K562 (cell line): ENCODE measurements at regions not wholly inside any gene's neighbourhood (a gene's known extent, or its start where the extent isn't known, plus 50 kb on each side); places are given as distances from the start of the nearest gene placed in this dataset.

Experiments used
- ATAC-seq: fragments of 200-7000 bp; cut with Tn5 transposase; 3 replicates; pipeline ENCODE4 v1.9.1; 2020; ENCODE audit warnings: moderate library complexity
- BruUV-seq: library from RNA; stranded (reverse); fragments of 400-500 nt; replicated peaks from 2 replicates; lab custom pipeline; 2021; lab: Mats Ljungman, UMichigan
- CTCF ChIA-PET: fragments of 300-600 bp; formaldehyde crosslinking; extraction: SDS; loops from one replicate; lab custom pipeline; 2021; ENCODE audit warnings: low intra/inter-chr PET ratio; lab: Yijun Ruan, JAX
- POLR2A ChIA-PET: fragments of 300-600, 350-650 bp; sonication (Branson Sonifier 250); formaldehyde crosslinking; extraction: SDS; loops from one replicate; lab custom pipeline; 2021; ENCODE audit warnings: antibody characterized with exemption, inconsistent platforms; lab: Yijun Ruan, JAX
- DNase-seq, 4 experiments: peaks; one replicate each; pipeline versions ENCODE4 v3.0.0 to v3.0.0-alpha.2; 2011 to 2018; ENCODE audit warnings: low spot score in 3 of 4, mixed read lengths in 3 of 4; ENCODE audit errors: extremely low read depth in 1 of 4
- FAIRE-seq: peaks from 2 replicates; lab custom pipeline; 2011; peaks lifted over from hg19 to GRCh38; lab: Jason Lieb, UNC
- H2AFZ ChIP-seq: 2 replicates; pipeline ENCODE4 v1.6.0; 2011; ENCODE audit warnings: low read depth, low read length, control low read depth, inconsistent platforms
- H3K27ac ChIP-seq: fragments of 200-600 bp; 3 replicates; pipeline ENCODE4 v1.8.0; 2011; ENCODE audit warnings: low read depth, mild to moderate bottlenecking, control low read depth, inconsistent platforms, low read length, moderate library complexity, mixed read lengths; ENCODE audit errors: extremely low read depth
- H3K27me3 ChIP-seq, 2 experiments: fragments of 300-600 bp in 1 of 2; 2 replicates in 1 of 2; 3 replicates in 1 of 2; pipeline versions ENCODE4 v1.6.0 to v1.8.0; 2011; ENCODE audit warnings: inconsistent platforms in 2 of 2, low read length in 2 of 2, mild to moderate bottlenecking in 1 of 2, mixed read lengths in 1 of 2, moderate library complexity in 1 of 2; ENCODE audit not compliant: control insufficient read depth in 2 of 2, insufficient read depth in 2 of 2
- H3K36me3 ChIP-seq: fragments of 300-600 bp; 3 replicates; pipeline ENCODE4 v1.8.0; 2011; ENCODE audit warnings: mild to moderate bottlenecking, low read length, inconsistent platforms; ENCODE audit not compliant: control insufficient read depth, insufficient read depth
- H3K4me1 ChIP-seq, 2 experiments: fragments of 200-600 bp in 1 of 2; replicated peaks in 1 of 2; 2 replicates in 1 of 2; 3 replicates in 1 of 2; pipeline versions ENCODE4 v1.5.1 to v1.8.0; 2011; ENCODE audit warnings: inconsistent platforms in 2 of 2, low read length in 2 of 2, mild to moderate bottlenecking in 1 of 2, mixed read lengths in 1 of 2, moderate library complexity in 1 of 2; ENCODE audit not compliant: control insufficient read depth in 2 of 2, insufficient read depth in 2 of 2
- H3K4me2 ChIP-seq: 2 replicates; pipeline ENCODE4 v1.6.1; 2011; ENCODE audit warnings: low read length, control low read depth, inconsistent platforms, mixed read lengths; ENCODE audit not compliant: insufficient read depth
- H3K4me3 ChIP-seq: fragments of 200-600 bp; sonication (generic), shearing (Covaris generic); 2 replicates; pipeline ENCODE4 v1.5.1; 2016; ENCODE audit warnings: control low read depth, inconsistent platforms
- H3K79me2 ChIP-seq: fragments of 200-600 bp; 3 replicates; pipeline ENCODE4 v1.8.0; 2011; ENCODE audit warnings: low read length, inconsistent platforms; ENCODE audit not compliant: control insufficient read depth, insufficient read depth
- H3K9ac ChIP-seq, 2 experiments: 2 replicates each; pipeline versions ENCODE4 v1.6.0 to v1.6.1; 2011; ENCODE audit warnings: low read depth in 2 of 2, low read length in 2 of 2, control low read depth in 1 of 2, inconsistent platforms in 1 of 2, mild to moderate bottlenecking in 1 of 2, mixed read lengths in 1 of 2; ENCODE audit not compliant: insufficient read depth in 1 of 2
- H3K9me1 ChIP-seq: one replicate; pipeline ENCODE4 v1.6.0; 2011; ENCODE audit warnings: inconsistent platforms, mild to moderate bottlenecking, low read length, moderate library complexity; ENCODE audit not compliant: control insufficient read depth, insufficient read depth
- H3K9me3 ChIP-seq: replicated peaks from 2 replicates; pipeline ENCODE4 v1.5.1; 2011; ENCODE audit warnings: low read depth, low read length, inconsistent platforms; ENCODE audit not compliant: control insufficient read depth, insufficient read depth
- H4K20me1 ChIP-seq: replicated peaks from 2 replicates; pipeline ENCODE4 v1.6.1; 2011; ENCODE audit warnings: low read length, inconsistent platforms, mixed read lengths; ENCODE audit not compliant: control insufficient read depth, insufficient read depth
- CEBPZ ChIP-seq: fragments of 150-350 bp; IDR thresholded peaks from 2 replicates; pipeline ENCODE4 v1.6.1; 2014; ENCODE audit warnings: low read depth, mild to moderate bottlenecking, low read length, borderline replicate concordance
- CREB3L1 ChIP-seq: fragments of 450-650 bp; IDR thresholded peaks from 2 replicates; pipeline ENCODE4 v1.6.1; 2014; ENCODE audit warnings: low read depth, mild to moderate bottlenecking, moderate library complexity, borderline replicate concordance
- HDAC3 ChIP-seq: fragments of 450-650 bp; IDR thresholded peaks from 2 replicates; pipeline ENCODE4 v1.6.1; 2018; ENCODE audit warnings: borderline replicate concordance, mild to moderate bottlenecking, moderate library complexity; ENCODE audit not compliant: partially characterized antibody
- HLTF ChIP-seq: fragments of 450-650 bp; IDR thresholded peaks from 2 replicates; pipeline ENCODE4 v1.6.1; 2016
- HMGN3 ChIP-seq: IDR thresholded peaks from 2 replicates; pipeline ENCODE4 v1.6.1; 2011; ENCODE audit warnings: borderline replicate concordance, low read depth, mild to moderate bottlenecking, mixed read lengths, low read length; ENCODE audit not compliant: insufficient read length; ENCODE audit errors: extremely low read depth
- RBM34 ChIP-seq: fragments of 200-400 bp; formaldehyde crosslinking; IDR thresholded peaks from 2 replicates; pipeline ENCODE4 v1.6.1; 2018; ENCODE audit warnings: low read length, borderline replicate concordance; ENCODE audit not compliant: insufficient read depth
- ZNF764 ChIP-seq: fragments of 250-450 bp; sonication (Bioruptor Pico); IDR thresholded peaks from 2 replicates; pipeline ENCODE4 v1.4.0; 2020; ENCODE audit warnings: low read depth, mild to moderate bottlenecking, moderate library complexity
- WGBS: fragments of 100-300 bp; shearing (Covaris generic); methylation state at CpG from one replicate; pipeline ENCODE4 v1.1.6; 2016; ENCODE audit warnings: low coverage, mixed read lengths; ENCODE audit not compliant: insufficient coverage; ENCODE audit errors: missing lambda C conversion rate; 5-methylcytosine and 5-hydroxymethylcytosine counted together
- in situ Hi-C: fragments of 300-500 bp; cut with MboI; formaldehyde crosslinking; loops from 4 replicates; pipeline ENCODE4 v1.15.0; 2018; ENCODE audit warnings: inconsistent platforms, mixed read lengths
- intact Hi-C: fragments of 100-400 bp; cut with micrococcal nuclease; formaldehyde crosslinking; loops from 2 replicates; pipeline ENCODE4 v1.14.2; 2022

GRCh38 chr11:114925591-114925990 is 247.3 kb downstream of the NXPE2 start:
- no peak for DNase-seq
- no peak overlapping the region for H3K27ac ChIP-seq
- H3K36me3 ChIP-seq = no peaks in the 10 kb centered on the region
- no peak overlapping the region for H3K9ac ChIP-seq
- H3K9me1 ChIP-seq = no peaks in the 10 kb centered on the region
- H3K4me1 ChIP-seq = no peaks in the 10 kb centered on the region
- CTCF ChIA-PET = no interaction called here
- POLR2A ChIA-PET = no interaction called here
- no peaks in the 10 kb centered on the region for H4K20me1 ChIP-seq
- no peaks in the 10 kb centered on the region for H3K27me3 ChIP-seq
- no peak for ATAC-seq
- no peaks in the 10 kb centered on the region for H3K9me3 ChIP-seq
- H3K4me3 ChIP-seq = no peak overlapping the region
- no TSS peak for BruUV-seq
- whole genome bisulfite sequencing = 0% methylated on average over 2 of the region's 2 CpGs
- FAIRE-seq = no peak
- intact Hi-C loops = no loop called here
- no peak overlapping the region for H3K4me2 ChIP-seq
- no peak overlapping the region for H2AFZ ChIP-seq
- in situ Hi-C loops = no loop called here
- TF ChIP-seq CREB3L1 (no peak), HMGN3 (no peak), HLTF (no peak), CEBPZ (no peak), HDAC3 (no peak), ZNF764 (no peak), RBM34 (no peak)
- no peaks in the 10 kb centered on the region for H3K79me2 ChIP-seq
